ENCODE measurements at regions not wholly inside any gene's neighbourhood (a gene's known extent, or its start where the extent isn't known, plus 50 kb on each side); places are given as distances from the start of the nearest gene placed in this dataset.

GRCh38 chr5:18800293-18801025, 1166.2 kb downstream of the TAF11L14 start (continued):
- TF ChIP-seq STAT6 (CRISPR knock-in tag; IDR thresholded peaks at IDR 0.05) (no peak), HMGXB4 (CRISPR knock-in tag; IDR thresholded peaks at IDR 0.05) (no peak), HIVEP1 (CRISPR knock-in tag; IDR thresholded peaks at IDR 0.05) (no peak), REST (IDR thresholded peaks at IDR 0.05; ENCODE audit: borderline replicate concordance) (no peak), REST (CRISPR knock-in tag; IDR thresholded peaks at IDR 0.05; ENCODE audit: low read depth) (no peak), ZNF311 (CRISPR knock-in tag; IDR thresholded peaks at IDR 0.05) (peak; percentile 86), HNRNPK (IDR thresholded peaks at IDR 0.05; ENCODE audit: low read depth, low read length, poor library complexity, severe bottlenecking) (no peak), ESRRA (IDR thresholded peaks at IDR 0.05; ENCODE audit: borderline replicate concordance, low read depth) (no peak), HDAC6 (IDR thresholded peaks at IDR 0.05; ENCODE audit: low read depth, low read length) (no peak), CAMTA2 (CRISPR knock-in tag; conservative IDR thresholded peaks at IDR 0.05) (no peak), SMARCA5 (IDR thresholded peaks at IDR 0.05) (no peak), NR2C1 (IDR thresholded peaks at IDR 0.05) (no peak), NR2C1 (tag; IDR thresholded peaks at IDR 0.05) (peak; percentile 84), WHSC1 (IDR thresholded peaks at IDR 0.05; ENCODE audit: low read length) (no peak), TEAD2 (tag; IDR thresholded peaks at IDR 0.05) (peak; percentile 59; the same call in 1 of the 2 replicates), HEY1 (CRISPR knock-in tag; IDR thresholded peaks at IDR 0.05; ENCODE audit: borderline replicate concordance) (no peak), ZNF212 (CRISPR knock-in tag; IDR thresholded peaks at IDR 0.05) (no peak), SRSF7 (optimal IDR thresholded peaks at IDR 0.05; ENCODE audit: low read depth, low read length) (no peak)
